ENCODE measurements at regions not wholly inside any gene's neighbourhood (a gene's known extent, or its start where the extent isn't known, plus 50 kb on each side); places are given as distances from the start of the nearest gene placed in this dataset.
"Not testable (repeated sequence)": the region's sequence is repeated elsewhere in the genome, so short reads cannot be mapped to it uniquely, and the experiment has no call there.

- no peak for DNase-seq (ENCODE audit: low spot score)
Measured at GRCh38 chr22:48637231-48637630, 1190.4 kb downstream of the BRD1 start.

GRCh38 chr22:48636746-48637145 is 1190.9 kb downstream of the BRD1 start:
- DNase-seq (ENCODE audit: low spot score) = no peak

- no peak for DNase-seq (ENCODE audit: low spot score)
Measured at GRCh38 chr22:48635816-48636215, 1191.9 kb downstream of the BRD1 start.

GRCh38 chr22:48635031-48635430 is 1192.6 kb downstream of the BRD1 start:
- DNase-seq (ENCODE audit: low spot score) = no peak

GRCh38 chr22:48633996-48634836 is 1193.5 kb downstream of the BRD1 start:
- no peak for DNase-seq (ENCODE audit: low spot score)

GRCh38 chr22:48632646-48633246 is 1194.9 kb downstream of the BRD1 start:
- no peak for DNase-seq (ENCODE audit: low spot score)

GRCh38 chr22:48631288-48631863 is 1196.3 kb downstream of the BRD1 start:
- no peak for DNase-seq (ENCODE audit: low spot score)

GRCh38 chr22:48630848-48631247 is 1196.8 kb downstream of the BRD1 start:
- no peak for DNase-seq (ENCODE audit: low spot score)

GRCh38 chr22:48630433-48630754 is 1197.3 kb downstream of the BRD1 start:
- no peak for DNase-seq (ENCODE audit: low spot score)

GRCh38 chr22:48629631-48630432 is 1197.8 kb downstream of the BRD1 start:
- no peak for DNase-seq (ENCODE audit: low spot score)

- DNase-seq (ENCODE audit: low spot score) = no peak
Measured at GRCh38 chr22:48628891-48629543, 1198.7 kb downstream of the BRD1 start.

- no peak for DNase-seq (ENCODE audit: low spot score)
Measured at GRCh38 chr22:48627966-48628365, 1199.7 kb downstream of the BRD1 start.

GRCh38 chr22:48627203-48627602 is 1200.5 kb downstream of the BRD1 start:
- no peak for DNase-seq (ENCODE audit: low spot score)

- DNase-seq (ENCODE audit: low spot score) = no peak
Measured at GRCh38 chr22:48624401-48624800, 1203.3 kb downstream of the BRD1 start.

- no peak for DNase-seq (ENCODE audit: low spot score)
Measured at GRCh38 chr22:48622891-48623545, 1204.7 kb downstream of the BRD1 start.

GRCh38 chr22:48621085-48621484 is 1206.6 kb downstream of the BRD1 start:
- DNase-seq (ENCODE audit: low spot score) = no peak

- not testable (repeated sequence) for DNase-seq (ENCODE audit: low spot score)
Measured at GRCh38 chr22:48620460-48620859, 1207.2 kb downstream of the BRD1 start.

GRCh38 chr22:48619721-48620120 is 1208.0 kb downstream of the BRD1 start:
- no peak for DNase-seq (ENCODE audit: low spot score)

GRCh38 chr22:48618326-48618725 is 1209.3 kb downstream of the BRD1 start:
- DNase-seq (ENCODE audit: low spot score) = no peak

GRCh38 chr22:48616656-48617055 is 1211.0 kb downstream of the BRD1 start:
- DNase-seq (ENCODE audit: low spot score) = no peak

GRCh38 chr22:48615171-48616008 is 1212.3 kb downstream of the BRD1 start:
- no peak for DNase-seq (ENCODE audit: low spot score)
